ENCODE measurements at regions not wholly inside any gene's neighbourhood (a gene's known extent, or its start where the extent isn't known, plus 50 kb on each side); places are given as distances from the start of the nearest gene placed in this dataset.

DNA sequence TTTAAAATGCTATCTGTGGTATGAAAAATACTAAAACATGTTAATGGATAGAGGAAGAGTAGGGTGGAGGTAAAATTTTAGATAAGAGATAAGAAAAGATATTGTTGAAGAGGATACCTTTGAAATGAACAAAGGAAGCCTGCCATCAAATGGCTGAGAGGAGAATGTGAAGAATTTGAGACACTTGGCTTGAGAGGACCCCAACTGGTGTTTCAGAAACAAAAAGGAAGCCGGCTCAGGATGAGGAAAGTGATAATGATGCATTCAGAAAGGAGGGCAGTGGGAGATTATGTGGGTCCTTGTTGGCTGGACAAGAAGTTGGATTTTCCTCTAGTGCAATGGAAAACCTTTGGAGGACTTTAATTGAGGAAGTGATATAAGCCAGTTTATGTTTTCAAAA is 264.4 kb downstream of the DUSP6 start:
- TF ChIP-seq, protein P1, sequence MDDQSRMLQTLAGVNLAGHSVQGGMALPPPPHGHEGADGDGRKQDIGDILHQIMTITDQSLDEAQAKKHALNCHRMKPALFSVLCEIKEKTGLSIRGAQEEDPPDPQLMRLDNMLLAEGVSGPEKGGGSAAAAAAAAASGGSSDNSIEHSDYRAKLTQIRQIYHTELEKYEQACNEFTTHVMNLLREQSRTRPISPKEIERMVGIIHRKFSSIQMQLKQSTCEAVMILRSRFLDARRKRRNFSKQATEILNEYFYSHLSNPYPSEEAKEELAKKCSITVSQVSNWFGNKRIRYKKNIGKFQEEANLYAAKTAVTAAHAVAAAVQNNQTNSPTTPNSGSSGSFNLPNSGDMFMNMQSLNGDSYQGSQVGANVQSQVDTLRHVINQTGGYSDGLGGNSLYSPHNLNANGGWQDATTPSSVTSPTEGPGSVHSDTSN (IDR thresholded peaks at IDR 0.05): no peak
- TF ChIP-seq, protein P2, sequence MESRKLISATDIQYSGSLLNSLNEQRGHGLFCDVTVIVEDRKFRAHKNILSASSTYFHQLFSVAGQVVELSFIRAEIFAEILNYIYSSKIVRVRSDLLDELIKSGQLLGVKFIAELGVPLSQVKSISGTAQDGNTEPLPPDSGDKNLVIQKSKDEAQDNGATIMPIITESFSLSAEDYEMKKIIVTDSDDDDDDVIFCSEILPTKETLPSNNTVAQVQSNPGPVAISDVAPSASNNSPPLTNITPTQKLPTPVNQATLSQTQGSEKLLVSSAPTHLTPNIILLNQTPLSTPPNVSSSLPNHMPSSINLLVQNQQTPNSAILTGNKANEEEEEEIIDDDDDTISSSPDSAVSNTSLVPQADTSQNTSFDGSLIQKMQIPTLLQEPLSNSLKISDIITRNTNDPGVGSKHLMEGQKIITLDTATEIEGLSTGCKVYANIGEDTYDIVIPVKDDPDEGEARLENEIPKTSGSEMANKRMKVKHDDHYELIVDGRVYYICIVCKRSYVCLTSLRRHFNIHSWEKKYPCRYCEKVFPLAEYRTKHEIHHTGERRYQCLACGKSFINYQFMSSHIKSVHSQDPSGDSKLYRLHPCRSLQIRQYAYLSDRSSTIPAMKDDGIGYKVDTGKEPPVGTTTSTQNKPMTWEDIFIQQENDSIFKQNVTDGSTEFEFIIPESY (IDR thresholded peaks at IDR 0.05; ENCODE audit: borderline replicate concordance, low read depth): no peak
- TF ChIP-seq, protein P3, sequence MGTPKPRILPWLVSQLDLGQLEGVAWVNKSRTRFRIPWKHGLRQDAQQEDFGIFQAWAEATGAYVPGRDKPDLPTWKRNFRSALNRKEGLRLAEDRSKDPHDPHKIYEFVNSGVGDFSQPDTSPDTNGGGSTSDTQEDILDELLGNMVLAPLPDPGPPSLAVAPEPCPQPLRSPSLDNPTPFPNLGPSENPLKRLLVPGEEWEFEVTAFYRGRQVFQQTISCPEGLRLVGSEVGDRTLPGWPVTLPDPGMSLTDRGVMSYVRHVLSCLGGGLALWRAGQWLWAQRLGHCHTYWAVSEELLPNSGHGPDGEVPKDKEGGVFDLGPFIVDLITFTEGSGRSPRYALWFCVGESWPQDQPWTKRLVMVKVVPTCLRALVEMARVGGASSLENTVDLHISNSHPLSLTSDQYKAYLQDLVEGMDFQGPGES (IDR thresholded peaks at IDR 0.05; ENCODE audit: low read depth, low read length): no peak
- TF ChIP-seq, protein P4, sequence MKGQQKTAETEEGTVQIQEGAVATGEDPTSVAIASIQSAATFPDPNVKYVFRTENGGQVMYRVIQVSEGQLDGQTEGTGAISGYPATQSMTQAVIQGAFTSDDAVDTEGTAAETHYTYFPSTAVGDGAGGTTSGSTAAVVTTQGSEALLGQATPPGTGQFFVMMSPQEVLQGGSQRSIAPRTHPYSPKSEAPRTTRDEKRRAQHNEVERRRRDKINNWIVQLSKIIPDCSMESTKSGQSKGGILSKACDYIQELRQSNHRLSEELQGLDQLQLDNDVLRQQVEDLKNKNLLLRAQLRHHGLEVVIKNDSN (IDR thresholded peaks at IDR 0.05; ENCODE audit: borderline replicate concordance, low read depth): no peak
- TF ChIP-seq, protein P5, sequence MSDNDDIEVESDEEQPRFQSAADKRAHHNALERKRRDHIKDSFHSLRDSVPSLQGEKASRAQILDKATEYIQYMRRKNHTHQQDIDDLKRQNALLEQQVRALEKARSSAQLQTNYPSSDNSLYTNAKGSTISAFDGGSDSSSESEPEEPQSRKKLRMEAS (IDR thresholded peaks at IDR 0.05; ENCODE audit: low read depth): no peak
- TF ChIP-seq SMC3 (IDR thresholded peaks at IDR 0.05; ENCODE audit: low read depth, low read length): no peak
- TF ChIP-seq FOSL2 (IDR thresholded peaks at IDR 0.05; ENCODE audit: borderline replicate concordance, low read depth): no peak
- TF ChIP-seq, protein P6, sequence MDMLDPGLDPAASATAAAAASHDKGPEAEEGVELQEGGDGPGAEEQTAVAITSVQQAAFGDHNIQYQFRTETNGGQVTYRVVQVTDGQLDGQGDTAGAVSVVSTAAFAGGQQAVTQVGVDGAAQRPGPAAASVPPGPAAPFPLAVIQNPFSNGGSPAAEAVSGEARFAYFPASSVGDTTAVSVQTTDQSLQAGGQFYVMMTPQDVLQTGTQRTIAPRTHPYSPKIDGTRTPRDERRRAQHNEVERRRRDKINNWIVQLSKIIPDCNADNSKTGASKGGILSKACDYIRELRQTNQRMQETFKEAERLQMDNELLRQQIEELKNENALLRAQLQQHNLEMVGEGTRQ (IDR thresholded peaks at IDR 0.05; ENCODE audit: borderline replicate concordance, low read depth, low read length): no peak
- H3K36me3 ChIP-seq (replicated peaks in 1 of 2; ENCODE audit: control insufficient read depth in 1 of 2, insufficient read depth in 2 of 2, low read length in 1 of 2): no peaks in the 10 kb centered on the region
- H3K27ac ChIP-seq (ENCODE audit: low read depth in 2 of 2, low read length in 1 of 2): no peak overlapping the region
- no peak overlapping the region for H2AFZ ChIP-seq (ENCODE audit: low read depth)
- H3K9me3 ChIP-seq: no peaks in the 10 kb centered on the region
- ChIA-PET POLR2A (no interaction called here), CTCF (interaction anchor here (1.0 to 1.5 kb wide), 2 partner anchors 21 to 238 kb away, joined by 3 to 4 read pairs; no protein-coding TSS in a partner anchor)
- H3K27me3 ChIP-seq (ENCODE audit: insufficient read depth): no peaks in the 10 kb centered on the region
- H3K79me2 ChIP-seq (ENCODE audit: insufficient read depth): no peaks in the 10 kb centered on the region
- no peak overlapping the region for H3K9ac ChIP-seq
- WGBS (ENCODE audit: low lambda C conversion rate): 87% methylated on average over 1 of the region's 1 CpG
- no peaks in the 10 kb centered on the region for H3K4me1 ChIP-seq (ENCODE audit: control insufficient read depth in 1 of 2, insufficient read depth in 2 of 2, low read depth in 1 of 2, low read length in 1 of 2)
- H3F3A ChIP-seq (replicated peaks; ENCODE audit: insufficient read depth): no peaks in the 10 kb centered on the region
- no peaks in the 10 kb centered on the region for H3K9me2 ChIP-seq
- no peak overlapping the region for H3K4me2 ChIP-seq
- no peak for DNase-seq
- H4K20me1 ChIP-seq (ENCODE audit: insufficient read depth): no peaks in the 10 kb centered on the region
- H3K4me3 ChIP-seq (ENCODE audit: low read depth in 2 of 2, low read length in 1 of 2): no peak overlapping the region
